ENCODE measurements at regions not wholly inside any gene's neighbourhood (a gene's known extent, or its start where the extent isn't known, plus 50 kb on each side); places are given as distances from the start of the nearest gene placed in this dataset.
A peak's percentile ranks its signal among the peaks of the same experiment; 100 is the strongest.

- POLR2A ChIA-PET, result no interaction called here
- no peaks in the 10 kb centered on the region for H3F3A ChIP-seq (replicated peaks; ENCODE audit: insufficient read depth)
- no peak overlapping the region for H3K27ac ChIP-seq (ENCODE audit: low read depth in 2 of 2, low read length in 1 of 2)
- H3K9ac ChIP-seq, result no peak overlapping the region
- H3K27me3 ChIP-seq (ENCODE audit: insufficient read depth), result peaks cover 76% of the 10 kb centered on the region
- H4K20me1 ChIP-seq (ENCODE audit: insufficient read depth), result no peaks in the 10 kb centered on the region
- peak overlapping the region in 1 of 2 experiments; percentile 43; a peak in 2 of 4 replicates for H3K4me3 ChIP-seq (ENCODE audit: low read depth in 2 of 2, low read length in 1 of 2)
- H3K4me2 ChIP-seq, result 0 out of 2 replicates have a peak overlapping the region, but pooled peaks have one; percentile 26
- no peaks in the 10 kb centered on the region for H3K36me3 ChIP-seq (replicated peaks in 1 of 2; ENCODE audit: control insufficient read depth in 1 of 2, insufficient read depth in 2 of 2, low read length in 1 of 2)
- no peaks in the 10 kb centered on the region for H3K79me2 ChIP-seq (ENCODE audit: insufficient read depth)
- no peak for DNase-seq
- no peaks in the 10 kb centered on the region for H3K9me2 ChIP-seq
- TF ChIP-seq SMC3 (IDR thresholded peaks at IDR 0.05; ENCODE audit: low read depth, low read length) (no peak), ZBTB33 (IDR thresholded peaks at IDR 0.05; ENCODE audit: borderline replicate concordance, low read depth) (no peak), GATA2 (CRISPR knock-in tag; IDR thresholded peaks at IDR 0.05) (no peak), CHD2 (IDR thresholded peaks at IDR 0.05; ENCODE audit: low read length, partially characterized antibody) (no peak), RCOR1 (IDR thresholded peaks at IDR 0.05; ENCODE audit: low read length) (no peak), PBX3 (IDR thresholded peaks at IDR 0.05) (no peak), RAD21 (IDR thresholded peaks at IDR 0.05; ENCODE audit: low read length) (no peak)
- H3K4me1 ChIP-seq (ENCODE audit: control insufficient read depth in 1 of 2, insufficient read depth in 2 of 2, low read depth in 1 of 2, low read length in 1 of 2), result no peaks in the 10 kb centered on the region
- 7% methylated on average over 11 of the region's 11 CpGs for WGBS (ENCODE audit: low lambda C conversion rate)
- CTCF ChIA-PET, result interaction anchor here (1.1 kb wide), 1 partner anchor 9 kb away, joined by 3 read pairs; no protein-coding TSS in a partner anchor
- no peaks in the 10 kb centered on the region for H3K9me3 ChIP-seq
- H2AFZ ChIP-seq (ENCODE audit: low read depth), result no peak overlapping the region
These were observed 63.7 kb downstream of the PRR18 start for GRCh38 chr6:166244353-166245045.

- Histone ChIP-seq H3K4me2 (no peak overlapping the region), H3K27ac (ENCODE audit: low read depth in 2 of 2, low read length in 1 of 2) (no peak overlapping the region), H3F3A (replicated peaks; ENCODE audit: insufficient read depth) (no peaks in the 10 kb centered on the region), H2AFZ (ENCODE audit: low read depth) (no peak overlapping the region), H3K4me3 (ENCODE audit: low read depth in 2 of 2, low read length in 1 of 2) (no peak overlapping the region), H3K79me2 (ENCODE audit: insufficient read depth) (no peaks in the 10 kb centered on the region), H4K20me1 (ENCODE audit: insufficient read depth) (no peaks in the 10 kb centered on the region), H3K4me1 (ENCODE audit: control insufficient read depth in 1 of 2, insufficient read depth in 2 of 2, low read depth in 1 of 2, low read length in 1 of 2) (no peaks in the 10 kb centered on the region), H3K27me3 (ENCODE audit: insufficient read depth) (peaks cover 68% of the 10 kb centered on the region), H3K9me3 (no peaks in the 10 kb centered on the region), H3K36me3 (replicated peaks in 1 of 2; ENCODE audit: control insufficient read depth in 1 of 2, insufficient read depth in 2 of 2, low read length in 1 of 2) (no peaks in the 10 kb centered on the region), H3K9ac (no peak overlapping the region), H3K9me2 (no peaks in the 10 kb centered on the region)
- no peak for DNase-seq
- WGBS (ENCODE audit: low lambda C conversion rate), result 9% methylated on average over 4 of the region's 4 CpGs
- CTCF ChIA-PET, result interaction anchor here (0.6 kb wide), 1 partner anchor 8 kb away, joined by 3 read pairs; no protein-coding TSS in a partner anchor
- POLR2A ChIA-PET, result no interaction called here
- TF ChIP-seq NRF1 (IDR thresholded peaks at IDR 0.05; ENCODE audit: low read depth, low read length) (no peak), RAD21 (IDR thresholded peaks at IDR 0.05; ENCODE audit: low read length) (no peak), USF1 (IDR thresholded peaks at IDR 0.05; ENCODE audit: borderline replicate concordance, low read depth) (no peak), YY1 (IDR thresholded peaks at IDR 0.05; ENCODE audit: low read depth) (no peak), ELF1 (IDR thresholded peaks at IDR 0.05) (no peak), FOSL2 (IDR thresholded peaks at IDR 0.05; ENCODE audit: borderline replicate concordance, low read depth) (no peak), IRF3 (IDR thresholded peaks at IDR 0.05; ENCODE audit: low read depth, low read length) (no peak), REST (IDR thresholded peaks at IDR 0.05; ENCODE audit: low read depth, low read length) (no peak), MEF2A (IDR thresholded peaks at IDR 0.05; ENCODE audit: borderline replicate concordance, low read depth) (no peak), USF2 (IDR thresholded peaks at IDR 0.05; ENCODE audit: borderline replicate concordance, low read depth, low read length) (no peak), GABPA (IDR thresholded peaks at IDR 0.05; ENCODE audit: low read depth) (no peak), FOXM1 (IDR thresholded peaks at IDR 0.05; ENCODE audit: low read depth) (no peak)
These were observed 65.3 kb downstream of the PRR18 start for GRCh38 chr6:166242888-166243287.
